ENCODE measurements at regions not wholly inside any gene's neighbourhood (a gene's known extent, or its start where the extent isn't known, plus 50 kb on each side); places are given as distances from the start of the nearest gene placed in this dataset.

DNA sequence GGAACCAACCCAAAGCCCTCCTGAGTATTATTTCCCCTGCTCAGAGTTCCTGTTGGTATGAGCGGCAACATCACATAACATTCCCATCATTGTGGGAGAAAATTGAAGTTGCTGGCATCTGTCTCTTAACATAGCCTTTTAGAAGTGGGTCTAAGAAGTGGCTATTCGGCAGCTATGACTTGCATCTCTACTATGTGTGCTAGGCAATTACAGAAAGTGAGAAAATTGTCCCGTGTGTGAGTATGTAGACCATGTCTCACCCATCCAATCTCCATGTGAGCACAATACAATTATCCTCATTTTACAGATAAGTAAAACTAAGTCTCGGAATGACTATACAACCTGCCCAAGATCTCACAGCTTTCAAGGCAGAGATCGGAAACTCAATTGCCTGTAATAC is 239.4 kb upstream of the ZNF462 start:
- TF ChIP-seq, protein P1, sequence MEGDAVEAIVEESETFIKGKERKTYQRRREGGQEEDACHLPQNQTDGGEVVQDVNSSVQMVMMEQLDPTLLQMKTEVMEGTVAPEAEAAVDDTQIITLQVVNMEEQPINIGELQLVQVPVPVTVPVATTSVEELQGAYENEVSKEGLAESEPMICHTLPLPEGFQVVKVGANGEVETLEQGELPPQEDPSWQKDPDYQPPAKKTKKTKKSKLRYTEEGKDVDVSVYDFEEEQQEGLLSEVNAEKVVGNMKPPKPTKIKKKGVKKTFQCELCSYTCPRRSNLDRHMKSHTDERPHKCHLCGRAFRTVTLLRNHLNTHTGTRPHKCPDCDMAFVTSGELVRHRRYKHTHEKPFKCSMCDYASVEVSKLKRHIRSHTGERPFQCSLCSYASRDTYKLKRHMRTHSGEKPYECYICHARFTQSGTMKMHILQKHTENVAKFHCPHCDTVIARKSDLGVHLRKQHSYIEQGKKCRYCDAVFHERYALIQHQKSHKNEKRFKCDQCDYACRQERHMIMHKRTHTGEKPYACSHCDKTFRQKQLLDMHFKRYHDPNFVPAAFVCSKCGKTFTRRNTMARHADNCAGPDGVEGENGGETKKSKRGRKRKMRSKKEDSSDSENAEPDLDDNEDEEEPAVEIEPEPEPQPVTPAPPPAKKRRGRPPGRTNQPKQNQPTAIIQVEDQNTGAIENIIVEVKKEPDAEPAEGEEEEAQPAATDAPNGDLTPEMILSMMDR (IDR thresholded peaks at IDR 0.05): no peak
- TF ChIP-seq POLR2AphosphoS5 (IDR thresholded peaks at IDR 0.05): no peak
